KMS-11 (cell line): ENCODE measurements at regions not wholly inside any gene's neighbourhood (a gene's known extent, or its start where the extent isn't known, plus 50 kb on each side); places are given as distances from the start of the nearest gene placed in this dataset.

Experiments
- H2AFZ ChIP-seq: fragments of 200-600 bp; sonication (generic); 2 replicates; pipeline ENCODE4 v1.6.1; 2016; ENCODE audit warnings: antibody characterized with exemption, mixed run types, low read depth
- H3K27ac ChIP-seq: fragments of 200-600 bp; sonication (generic); 2 replicates; pipeline ENCODE4 v1.6.1; 2016; ENCODE audit warnings: mild to moderate bottlenecking, mixed run types
- H3K27me3 ChIP-seq: fragments of 200-600 bp; sonication (generic); 2 replicates; pipeline ENCODE4 v1.6.1; 2017; ENCODE audit warnings: mild to moderate bottlenecking, low read depth, mixed run types, moderate library complexity; ENCODE audit not compliant: insufficient read depth
- H3K36me3 ChIP-seq: fragments of 200-600 bp; sonication (generic); 2 replicates; pipeline ENCODE4 v1.6.1; 2017; ENCODE audit warnings: mild to moderate bottlenecking, mixed run types; ENCODE audit not compliant: insufficient read depth
- H3K4me1 ChIP-seq: fragments of 200-600 bp; sonication (generic); 2 replicates; pipeline ENCODE4 v1.6.1; 2016; ENCODE audit warnings: mild to moderate bottlenecking, low read depth, mixed run types; ENCODE audit not compliant: poor library complexity, severe bottlenecking
- H3K4me2 ChIP-seq: fragments of 200-600 bp; sonication (generic); 2 replicates; pipeline ENCODE4 v1.7.0; 2016; ENCODE audit warnings: mild to moderate bottlenecking, mixed run types
- H3K4me3 ChIP-seq: fragments of 200-600 bp; sonication (generic); IDR thresholded peaks from 2 replicates; pipeline ENCODE4 v1.6.1; 2017; ENCODE audit warnings: low read depth, low read length, mixed read lengths; ENCODE audit not compliant: insufficient read depth
- H3K79me2 ChIP-seq: fragments of 200-600 bp; sonication (generic); 2 replicates; pipeline ENCODE4 v1.6.1; 2016; ENCODE audit warnings: low read depth, mixed run types; ENCODE audit not compliant: insufficient read depth
- H3K9ac ChIP-seq: fragments of 200-600 bp; sonication (generic); 2 replicates; pipeline ENCODE4 v1.6.1; 2016; ENCODE audit warnings: mild to moderate bottlenecking, mixed run types
- H4K20me1 ChIP-seq: fragments of 200-600 bp; sonication (generic); 2 replicates; pipeline ENCODE4 v1.6.1; 2016; ENCODE audit warnings: mild to moderate bottlenecking, mixed run types; ENCODE audit not compliant: insufficient read depth
- TF ChIP-seq, protein P1 (sequence below): fragments of 200-600 bp; sonication (generic); conservative IDR thresholded peaks from 2 replicates; pipeline ENCODE4 v1.6.1; 2017; ENCODE audit warnings: low read depth, mild to moderate bottlenecking, antibody characterized with exemption, low read length, moderate library complexity, mixed read lengths

DNA sequence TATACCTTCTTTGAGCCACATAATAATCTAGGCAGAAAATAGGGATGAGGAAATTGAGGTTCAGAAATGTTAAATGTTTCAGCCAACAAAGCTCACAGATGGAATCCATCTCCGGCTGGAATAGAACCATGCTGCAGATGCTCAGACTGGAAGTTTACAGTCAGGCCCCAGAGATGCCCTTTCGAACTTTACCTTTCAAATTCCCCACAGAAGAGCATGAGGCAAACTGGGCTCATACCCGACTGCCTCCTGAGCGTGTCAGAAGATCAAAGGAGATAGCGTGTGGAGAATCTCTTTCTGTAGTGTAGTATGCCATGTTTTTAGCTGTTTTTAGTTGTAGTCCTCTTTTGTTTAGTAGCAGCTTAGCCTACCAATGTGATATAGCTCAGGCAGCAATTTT lies 72.0 kb upstream of the DAP start:
- TF ChIP-seq, protein P1, sequence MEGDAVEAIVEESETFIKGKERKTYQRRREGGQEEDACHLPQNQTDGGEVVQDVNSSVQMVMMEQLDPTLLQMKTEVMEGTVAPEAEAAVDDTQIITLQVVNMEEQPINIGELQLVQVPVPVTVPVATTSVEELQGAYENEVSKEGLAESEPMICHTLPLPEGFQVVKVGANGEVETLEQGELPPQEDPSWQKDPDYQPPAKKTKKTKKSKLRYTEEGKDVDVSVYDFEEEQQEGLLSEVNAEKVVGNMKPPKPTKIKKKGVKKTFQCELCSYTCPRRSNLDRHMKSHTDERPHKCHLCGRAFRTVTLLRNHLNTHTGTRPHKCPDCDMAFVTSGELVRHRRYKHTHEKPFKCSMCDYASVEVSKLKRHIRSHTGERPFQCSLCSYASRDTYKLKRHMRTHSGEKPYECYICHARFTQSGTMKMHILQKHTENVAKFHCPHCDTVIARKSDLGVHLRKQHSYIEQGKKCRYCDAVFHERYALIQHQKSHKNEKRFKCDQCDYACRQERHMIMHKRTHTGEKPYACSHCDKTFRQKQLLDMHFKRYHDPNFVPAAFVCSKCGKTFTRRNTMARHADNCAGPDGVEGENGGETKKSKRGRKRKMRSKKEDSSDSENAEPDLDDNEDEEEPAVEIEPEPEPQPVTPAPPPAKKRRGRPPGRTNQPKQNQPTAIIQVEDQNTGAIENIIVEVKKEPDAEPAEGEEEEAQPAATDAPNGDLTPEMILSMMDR: no peak
- Histone ChIP-seq H3K36me3 (no peaks in the 10 kb centered on the region; the same call in 1 of the 2 replicates), H3K4me2 (no peak overlapping the region), H3K79me2 (no peaks in the 10 kb centered on the region), H3K4me1 (no peaks in the 10 kb centered on the region), H3K4me3 (no peak overlapping the region), H4K20me1 (no peaks in the 10 kb centered on the region), H2AFZ (no peak overlapping the region), H3K27me3 (no peaks in the 10 kb centered on the region), H3K9ac (no peak overlapping the region), H3K27ac (no peak overlapping the region)

DNA sequence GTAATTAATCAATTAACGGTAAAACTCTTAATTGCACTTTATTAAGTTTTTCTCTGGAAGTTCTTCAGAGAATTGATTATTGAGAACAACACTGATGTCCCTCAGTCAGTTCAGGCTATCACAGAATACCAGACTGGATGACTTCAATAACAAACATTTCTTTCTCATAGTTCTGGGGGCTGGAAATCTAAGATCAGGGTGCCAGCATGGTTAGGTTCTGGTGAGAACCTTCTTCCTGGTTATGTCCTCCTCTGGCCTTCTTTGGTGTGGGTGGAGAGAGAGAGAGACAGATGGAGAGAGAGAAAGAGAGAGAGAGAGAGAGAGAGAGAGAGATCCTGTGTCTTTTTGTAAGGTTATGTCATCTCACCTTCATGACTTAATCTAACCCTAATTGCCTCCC lies 71.4 kb upstream of the DAP start:
- TF ChIP-seq, protein P1: no peak
- H3K36me3 ChIP-seq: no peaks in the 10 kb centered on the region; the same call in 1 of the 2 replicates
- H3K27me3 ChIP-seq: no peaks in the 10 kb centered on the region
- H3K27ac ChIP-seq: no peak overlapping the region
- peaks cover 2% of the 10 kb centered on the region for H3K4me1 ChIP-seq
- no peak overlapping the region for H3K4me3 ChIP-seq
- no peak overlapping the region for H3K4me2 ChIP-seq
- H2AFZ ChIP-seq: no peak overlapping the region
- no peaks in the 10 kb centered on the region for H4K20me1 ChIP-seq
- H3K9ac ChIP-seq: no peak overlapping the region
- no peaks in the 10 kb centered on the region for H3K79me2 ChIP-seq

DNA sequence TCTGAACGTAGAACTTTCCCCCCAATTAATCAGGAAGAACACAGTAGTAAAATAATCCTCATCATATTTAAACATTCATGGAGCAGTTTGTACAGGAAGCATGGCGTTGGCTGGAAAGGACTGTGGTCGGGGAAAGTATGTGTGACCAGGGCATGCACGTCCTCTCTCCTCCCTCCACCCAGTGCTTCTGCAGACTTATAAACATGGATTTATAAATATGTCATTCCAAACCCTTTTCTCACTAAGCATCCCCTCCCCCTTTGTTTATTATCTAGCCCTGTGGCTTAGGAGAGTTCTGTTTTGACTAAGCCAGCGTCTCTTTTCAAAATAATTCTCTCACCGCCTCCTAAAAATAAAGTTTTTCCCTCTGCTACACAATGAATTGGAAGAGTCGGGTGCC lies 70.4 kb upstream of the DAP start:
- Histone ChIP-seq H2AFZ (no peak overlapping the region), H3K27me3 (no peaks in the 10 kb centered on the region), H3K9ac (no peak overlapping the region), H3K36me3 (no peaks in the 10 kb centered on the region), H3K27ac (no peak overlapping the region), H4K20me1 (no peaks in the 10 kb centered on the region), H3K79me2 (no peaks in the 10 kb centered on the region), H3K4me3 (no peak overlapping the region), H3K4me2 (no peak overlapping the region), H3K4me1 (peaks cover 12% of the 10 kb centered on the region)
- TF ChIP-seq, protein P1: no peak

DNA sequence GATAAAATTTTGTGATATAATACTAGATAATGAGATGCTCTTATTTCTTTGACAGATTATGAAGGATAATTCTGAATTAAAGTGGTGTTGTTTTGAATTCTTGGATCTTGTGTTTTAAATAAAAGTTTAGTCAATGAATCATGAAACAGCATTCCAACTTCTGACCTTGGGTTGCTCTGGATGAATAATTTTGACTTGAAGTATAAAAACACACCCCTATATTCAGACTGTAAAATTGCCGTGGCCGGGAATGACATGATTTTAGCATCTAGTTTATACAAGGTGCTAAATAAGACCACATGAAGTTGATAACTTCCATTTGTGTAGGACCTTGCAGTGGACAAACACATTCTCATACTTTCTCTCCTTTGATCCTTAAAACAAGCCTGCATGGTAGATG lies 67.2 kb upstream of the DAP start:
- H3K79me2 ChIP-seq: no peaks in the 10 kb centered on the region
- no peaks in the 10 kb centered on the region for H4K20me1 ChIP-seq
- H2AFZ ChIP-seq: no peak overlapping the region
- H3K4me2 ChIP-seq: no peak overlapping the region
- no peak overlapping the region for H3K27ac ChIP-seq
- peaks cover 29% of the 10 kb centered on the region for H3K4me1 ChIP-seq
- TF ChIP-seq, protein P1: no peak
- no peaks in the 10 kb centered on the region for H3K36me3 ChIP-seq
- H3K9ac ChIP-seq: no peak overlapping the region
- no peaks in the 10 kb centered on the region for H3K27me3 ChIP-seq
- H3K4me3 ChIP-seq: no peak overlapping the region

DNA sequence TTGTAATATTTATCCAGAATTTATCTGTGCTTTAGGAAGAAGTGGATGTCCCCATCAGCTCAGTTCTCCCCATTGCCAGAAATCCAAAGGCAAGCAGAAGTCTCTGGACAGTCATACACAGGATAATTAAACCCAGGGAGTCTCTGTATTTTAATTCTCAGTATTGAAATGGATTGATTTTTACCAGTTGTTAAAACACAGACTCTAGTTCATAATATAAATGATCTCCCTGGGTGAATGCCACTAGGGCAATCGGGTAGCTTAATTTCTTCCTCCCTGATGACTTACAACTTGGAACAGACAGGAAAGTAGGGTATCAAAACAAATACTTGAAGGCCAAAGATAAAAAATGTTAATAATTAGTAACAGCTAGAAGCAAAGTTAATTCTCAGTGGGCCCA lies 66.5 kb upstream of the DAP start:
- Histone ChIP-seq H3K4me3 (no peak overlapping the region), H3K79me2 (no peaks in the 10 kb centered on the region), H4K20me1 (no peaks in the 10 kb centered on the region), H3K9ac (no peak overlapping the region), H3K27me3 (no peaks in the 10 kb centered on the region), H3K36me3 (no peaks in the 10 kb centered on the region), H3K4me1 (peaks cover 29% of the 10 kb centered on the region), H2AFZ (no peak overlapping the region), H3K4me2 (no peak overlapping the region), H3K27ac (no peak overlapping the region)
- TF ChIP-seq, protein P1: no peak
